Medulla oblongata (tissue), 1 donor: ENCODE measurements at regions not wholly inside any gene's neighbourhood (a gene's known extent, or its start where the extent isn't known, plus 50 kb on each side); places are given as distances from the start of the nearest gene placed in this dataset.
A peak's percentile ranks its signal among the peaks of the same experiment; 100 is the strongest.

Source experiments
- DNase-seq: peaks from one replicate; pipeline ENCODE4 v3.0.0-alpha.2; 2015; ENCODE audit errors: extremely low spot score

- DNase-seq: peak; percentile 30
Measured at GRCh38 chr9:16131264-16131663, 578.4 kb downstream of the CCDC171 start.

- no peak for DNase-seq
Measured at GRCh38 chr9:16132513-16132912, 579.7 kb downstream of the CCDC171 start.

- no peak for DNase-seq
Measured at GRCh38 chr9:16133032-16133431, 580.2 kb downstream of the CCDC171 start.

- DNase-seq: peak; percentile 86
Measured at GRCh38 chr9:16133556-16134227, 580.8 kb downstream of the CCDC171 start.

- DNase-seq: no peak
Measured at GRCh38 chr9:16134351-16134750, 581.5 kb downstream of the CCDC171 start.

GRCh38 chr9:16135968-16136367 is 583.1 kb downstream of the CCDC171 start:
- DNase-seq: no peak

- DNase-seq: no peak
Measured at GRCh38 chr9:16136451-16136850, 583.6 kb downstream of the CCDC171 start.

GRCh38 chr9:16136961-16137360 is 584.1 kb downstream of the CCDC171 start:
- DNase-seq: no peak

GRCh38 chr9:16138561-16139491 is 586.0 kb downstream of the CCDC171 start:
- no peak for DNase-seq

GRCh38 chr9:16139774-16140173 is 586.9 kb downstream of the CCDC171 start:
- DNase-seq: no peak

- DNase-seq: no peak
Measured at GRCh38 chr9:16143310-16143709, 590.5 kb downstream of the CCDC171 start.

- DNase-seq: no peak
Measured at GRCh38 chr9:16143947-16144890, 591.4 kb downstream of the CCDC171 start.

- peak; percentile 52 for DNase-seq
Measured at GRCh38 chr9:16145196-16145950, 592.5 kb downstream of the CCDC171 start.

- DNase-seq: peak; percentile 58
Measured at GRCh38 chr9:16147726-16148125, 594.9 kb downstream of the CCDC171 start.

- no peak for DNase-seq
Measured at GRCh38 chr9:16150501-16150900, 597.7 kb downstream of the CCDC171 start.

- no peak for DNase-seq
Measured at GRCh38 chr9:16150938-16151650, 598.3 kb downstream of the CCDC171 start.

- no peak for DNase-seq
Measured at GRCh38 chr9:16152276-16153101, 599.6 kb downstream of the CCDC171 start.

- no peak for DNase-seq
Measured at GRCh38 chr9:16153221-16153620, 600.4 kb downstream of the CCDC171 start.

- DNase-seq: no peak
Measured at GRCh38 chr9:16153741-16154140, 600.9 kb downstream of the CCDC171 start.
